Panc1 (cell line): ENCODE measurements at regions not wholly inside any gene's neighbourhood (a gene's known extent, or its start where the extent isn't known, plus 50 kb on each side); places are given as distances from the start of the nearest gene placed in this dataset.

Experiments
- ATAC-seq: fragments of 200-7000 bp; cut with Tn5 transposase; 2 replicates; pipeline ENCODE4 v1.9.1; 2020; ENCODE audit warnings: mild to moderate bottlenecking, moderate library complexity
- BruUV-seq: library from RNA; stranded (reverse); fragments of 400-500 nt; replicated peaks from 2 replicates; lab custom pipeline; 2021; lab: Mats Ljungman, UMichigan
- CTCF ChIA-PET: fragments of 300-600 bp; sonication (Branson Sonifier 250); formaldehyde crosslinking; loops from one replicate; lab custom pipeline; 2022; ENCODE audit warnings: antibody characterized with exemption; lab: Charles Lee
- POLR2A ChIA-PET: fragments of 300-600 bp; sonication (Branson Sonifier 250); formaldehyde crosslinking; loops from one replicate; lab custom pipeline; 2022; ENCODE audit warnings: antibody characterized with exemption; lab: Charles Lee
- DNase-seq: peaks from one replicate; pipeline ENCODE4 v3.0.0-alpha.2; 2010; ENCODE audit warnings: low read depth, low spot score
- H3K27ac ChIP-seq: 2 replicates; pipeline ENCODE4 v1.5.1; 2011; ENCODE audit warnings: mild to moderate bottlenecking, low read length, inconsistent platforms
- H3K27me3 ChIP-seq: fragments of 200-500 bp; sonication (Bioruptor generic); 2 replicates; pipeline ENCODE4 v1.6.0; 2014; ENCODE audit warnings: low read length, inconsistent platforms; ENCODE audit not compliant: control insufficient read depth, insufficient read depth
- H3K36me3 ChIP-seq: fragments of 200-500 bp; sonication (Bioruptor generic); 2 replicates; pipeline ENCODE4 v1.5.1; 2014; ENCODE audit warnings: inconsistent platforms, mild to moderate bottlenecking, low read length, moderate library complexity; ENCODE audit not compliant: control insufficient read depth, insufficient read depth
- H3K4me1 ChIP-seq: 2 replicates; pipeline ENCODE4 v1.5.1; 2011; ENCODE audit warnings: inconsistent platforms, mild to moderate bottlenecking, low read length, moderate library complexity; ENCODE audit not compliant: control insufficient read depth, insufficient read depth
- H3K4me3 ChIP-seq, 2 experiments: 2 replicates each; pipeline ENCODE4 v1.5.1; 2011 to 2012; ENCODE audit warnings: low read depth in 2 of 2, low read length in 2 of 2, mild to moderate bottlenecking in 2 of 2, inconsistent platforms in 1 of 2, moderate library complexity in 1 of 2
- H3K9me3 ChIP-seq: fragments of 200-500 bp; sonication (Bioruptor generic); 2 replicates; pipeline ENCODE4 v1.5.1; 2014; ENCODE audit warnings: low read depth, mild to moderate bottlenecking, inconsistent platforms, low read length, moderate library complexity; ENCODE audit not compliant: control insufficient read depth, insufficient read depth
- CTCF ChIP-seq: fragments of 450-650 bp; IDR thresholded peaks from 2 replicates; pipeline ENCODE4 v1.5.1; 2017; ENCODE audit warnings: mild to moderate bottlenecking
- POLR2AphosphoS5 ChIP-seq: IDR thresholded peaks from 2 replicates; pipeline ENCODE4 v1.6.1; 2012; ENCODE audit warnings: mild to moderate bottlenecking, low read depth, low read length, moderate library complexity
- REST ChIP-seq, 2 experiments: IDR thresholded peaks; 2 replicates each; pipeline ENCODE4 v1.6.1; 2011 to 2012; ENCODE audit warnings: low read depth in 2 of 2, control low read depth in 1 of 2, low read length in 1 of 2, mild to moderate bottlenecking in 1 of 2, moderate library complexity in 1 of 2; ENCODE audit not compliant: insufficient read depth in 1 of 2
- SIN3A ChIP-seq: IDR thresholded peaks from 2 replicates; pipeline ENCODE4 v1.6.1; 2012; ENCODE audit warnings: low read depth, mild to moderate bottlenecking, low read length, moderate library complexity, borderline replicate concordance; ENCODE audit not compliant: insufficient read depth
- TCF7L2 ChIP-seq: IDR thresholded peaks from 2 replicates; pipeline ENCODE4 v1.6.1; 2011; ENCODE audit warnings: mild to moderate bottlenecking, low read depth, low read length, inconsistent platforms
- in situ Hi-C: cut with HindIII; loops from 2 replicates; pipeline ENCODE4 v1.10.0; 2016; ENCODE audit warnings: low sequenced_read_pairs, low pct_unique_long_range_greater_than_20kb
- intact Hi-C: fragments of 100-400 bp; cut with micrococcal nuclease; formaldehyde crosslinking; loops from one replicate; pipeline ENCODE4 v1.10.0; 2022; ENCODE audit not compliant: unreplicated experiment

DNA sequence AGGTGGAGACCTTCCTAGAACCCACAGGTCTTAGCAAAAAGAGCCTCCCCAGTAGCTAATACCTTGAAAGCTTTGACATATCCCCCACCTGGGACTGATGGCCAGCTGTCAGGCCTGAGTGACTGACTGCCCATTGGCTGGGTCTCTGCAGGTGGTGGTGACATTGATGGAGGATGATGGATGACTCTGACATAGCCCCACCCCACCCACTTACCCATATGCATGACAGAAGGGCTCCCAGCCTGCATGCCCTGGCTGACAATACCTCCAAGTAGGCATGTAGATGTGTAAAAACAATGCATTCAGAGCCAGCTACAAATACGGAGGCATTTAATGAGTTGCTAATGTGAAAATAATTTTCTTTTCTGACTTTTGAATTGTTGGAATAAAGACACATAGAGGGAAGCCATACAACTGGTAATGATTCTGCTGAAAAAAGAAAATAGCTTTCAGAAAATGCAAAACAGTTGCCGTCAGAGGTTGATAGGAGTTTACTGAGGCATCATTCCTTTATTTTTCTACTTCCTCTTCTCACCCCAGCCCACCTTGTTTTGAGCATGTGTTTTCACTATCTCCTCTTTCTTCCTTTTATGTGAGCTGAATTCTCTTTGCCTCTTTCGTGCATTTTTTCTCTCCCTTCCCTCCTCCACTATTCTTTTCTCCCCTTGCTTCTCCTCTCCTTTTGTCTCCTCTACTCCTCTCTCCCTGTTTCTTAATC lies 70.6 kb downstream of the OLIG3 start:
- Histone ChIP-seq H3K27ac (no peak overlapping the region), H3K4me1 (no peaks in the 10 kb centered on the region), H3K4me3 (no peak overlapping the region), H3K36me3 (no peaks in the 10 kb centered on the region), H3K9me3 (no peaks in the 10 kb centered on the region), H3K27me3 (no peaks in the 10 kb centered on the region; the same call in 1 of the 2 replicates)
- in situ Hi-C loops, result no loop called here
- no peak for DNase-seq
- TF ChIP-seq CTCF (no peak), SIN3A (no peak), REST (IDR thresholded peaks at IDR 0.05; ENCODE audit: insufficient read depth in 1 of 2, low read depth in 2 of 2, low read length in 1 of 2) (no peak), TCF7L2 (no peak), POLR2AphosphoS5 (no peak)
- POLR2A ChIA-PET, result no interaction called here
- BruUV-seq, result no TSS peak
- CTCF ChIA-PET, result no interaction called here
- no peak for ATAC-seq
- intact Hi-C loops, result no loop called here

DNA sequence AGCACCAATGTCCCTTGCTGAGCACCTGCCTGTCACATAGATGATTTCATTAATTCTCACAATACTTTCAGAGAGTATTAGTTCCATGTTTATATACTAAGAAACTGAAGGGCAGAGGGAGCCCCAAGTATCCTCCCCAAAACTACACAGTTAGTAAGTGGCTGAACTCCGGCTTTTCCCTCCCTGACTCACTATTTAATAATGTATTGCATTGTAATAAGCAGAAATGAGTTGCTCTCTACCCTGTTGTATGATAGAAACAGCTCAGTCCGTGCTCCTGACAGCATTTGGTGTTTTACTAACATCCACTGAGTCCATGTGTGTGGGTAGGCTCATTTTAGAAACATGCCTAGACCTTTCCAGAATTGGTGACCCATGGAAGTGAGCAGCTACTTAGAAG lies 76.8 kb downstream of the OLIG3 start:
- ATAC-seq (no peak), DNase-seq (no peak)
- Histone ChIP-seq H3K9me3 (no peaks in the 10 kb centered on the region), H3K27me3 (peaks cover 3% of the 10 kb centered on the region; the same call in 1 of the 2 replicates), H3K4me1 (no peaks in the 10 kb centered on the region; the same call in 1 of the 2 replicates), H3K27ac (no peak overlapping the region), H3K36me3 (no peaks in the 10 kb centered on the region), H3K4me3 (no peak overlapping the region)
- BruUV-seq, result no TSS peak
- intact Hi-C loops (loop anchor here (5.0 kb wide), 1 partner anchor 145 kb away; no protein-coding TSS in a partner anchor), in situ Hi-C loops (no loop called here)
- ChIA-PET CTCF (no interaction called here), POLR2A (no interaction called here)
- TF ChIP-seq TCF7L2, result no peak
- TF ChIP-seq REST (IDR thresholded peaks at IDR 0.05; ENCODE audit: insufficient read depth in 1 of 2, low read depth in 2 of 2, low read length in 1 of 2), result no peak
- TF ChIP-seq SIN3A, result no peak
- TF ChIP-seq CTCF, result no peak
- TF ChIP-seq POLR2AphosphoS5, result no peak
